CD4-positive, alpha-beta T cell treated with Interleukin-4 for 1 hour (primary cell): ENCODE measurements at regions not wholly inside any gene's neighbourhood (a gene's known extent, or its start where the extent isn't known, plus 50 kb on each side); places are given as distances from the start of the nearest gene placed in this dataset.
A peak's percentile ranks its signal among the peaks of the same experiment; 100 is the strongest.

Experiments
- DNase-seq, 2 donors: peaks; one replicate each; pipeline ENCODE4 v3.0.0-alpha.2; 2020 to 2022

DNA sequence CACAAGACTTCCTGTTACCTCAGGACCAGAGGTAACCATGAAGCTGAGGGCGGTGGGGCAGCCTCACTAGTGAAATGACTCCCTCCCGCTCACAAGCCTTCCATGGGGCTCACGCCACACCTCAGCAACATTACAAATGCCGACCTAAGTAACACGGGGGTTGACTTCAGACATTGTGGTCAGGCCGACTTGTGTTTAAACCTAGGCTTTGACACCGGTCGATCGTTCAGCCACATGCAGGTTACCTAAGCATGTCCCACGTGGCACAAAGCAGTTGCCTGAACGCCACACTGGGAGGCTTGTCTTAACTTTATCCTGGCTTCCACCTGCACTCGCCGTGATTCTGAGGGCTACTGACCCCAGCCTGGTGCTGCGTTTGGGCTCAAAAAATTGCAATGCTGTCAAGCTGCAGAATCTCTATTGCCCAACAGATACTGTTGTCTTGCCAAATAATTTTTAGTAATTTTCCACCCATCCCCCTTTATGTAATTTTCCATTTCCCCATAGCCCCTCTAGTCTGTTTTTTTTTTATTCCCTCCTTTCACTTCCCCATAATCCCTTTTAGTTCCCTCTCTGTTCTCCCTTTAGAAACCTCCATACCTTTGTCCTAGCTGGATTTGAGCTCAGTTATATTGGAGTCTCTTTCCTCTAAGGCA, 158.6 kb upstream of the RGMA start:
- no peak for DNase-seq

DNA sequence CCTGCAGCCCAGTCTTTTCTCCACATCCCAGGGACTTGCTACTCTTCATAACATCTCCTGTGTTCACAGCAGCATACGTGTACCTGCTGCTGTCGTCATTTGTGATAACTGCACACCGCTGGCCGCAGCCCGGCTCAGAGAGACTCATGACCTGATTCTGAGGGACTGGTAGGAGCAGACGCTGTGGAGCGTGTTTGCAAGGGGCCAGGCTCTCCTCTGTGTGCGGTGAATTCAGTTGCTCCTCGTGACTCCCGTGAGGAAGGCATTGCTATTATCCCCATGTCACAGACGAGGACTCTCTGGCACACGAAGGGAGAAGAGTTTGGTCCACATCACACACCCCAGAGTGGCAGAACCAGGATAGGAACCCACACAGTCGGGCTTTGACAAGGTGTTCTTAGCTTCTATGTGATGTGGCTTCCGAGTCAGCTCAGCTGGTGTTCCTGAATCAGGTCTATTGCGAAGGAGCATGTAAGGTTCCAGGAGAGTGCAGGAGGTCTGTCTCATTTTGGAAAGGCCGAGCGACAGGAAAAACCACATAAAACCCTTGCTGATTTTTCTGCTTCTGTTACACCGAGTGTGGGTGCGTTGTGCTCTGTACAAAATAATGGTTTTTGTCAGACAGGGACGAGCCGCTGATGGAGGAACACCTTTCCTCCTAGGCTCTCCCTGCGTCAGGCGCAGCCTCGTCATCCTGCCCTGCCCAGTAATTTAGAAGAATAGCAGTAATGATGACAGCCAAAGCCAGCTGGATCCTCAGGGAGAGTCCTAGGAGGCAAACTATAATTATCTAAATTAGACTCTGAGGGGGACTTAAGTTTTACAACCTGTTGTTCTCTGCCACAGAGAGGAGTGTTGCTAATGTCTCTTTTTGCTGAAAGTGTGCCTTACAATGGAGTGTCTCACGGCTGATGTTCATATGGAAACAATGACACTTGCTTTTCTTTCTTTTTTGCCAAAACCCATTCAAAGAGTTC, 157.5 kb upstream of the RGMA start:
- no peak for DNase-seq

DNA sequence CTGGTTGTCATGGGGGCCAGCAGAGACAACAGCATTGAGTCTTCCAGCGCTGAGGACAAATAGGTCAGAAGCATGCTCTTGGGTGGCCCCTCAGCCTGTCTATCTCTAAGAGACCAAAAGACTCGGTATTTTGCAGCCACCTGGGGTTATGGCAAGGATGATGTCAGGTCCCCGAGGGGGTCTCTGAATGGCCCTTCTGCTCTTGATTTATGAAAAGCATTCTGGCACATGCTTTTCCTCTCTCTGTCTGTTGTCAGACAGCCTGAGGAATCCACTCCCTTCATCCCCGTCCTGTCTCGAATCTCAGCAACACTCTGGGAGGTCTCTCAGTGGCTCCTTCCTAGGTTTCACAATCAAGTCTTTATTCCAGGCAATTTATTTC, 156.6 kb upstream of the RGMA start:
- DNase-seq, result no peak

DNA sequence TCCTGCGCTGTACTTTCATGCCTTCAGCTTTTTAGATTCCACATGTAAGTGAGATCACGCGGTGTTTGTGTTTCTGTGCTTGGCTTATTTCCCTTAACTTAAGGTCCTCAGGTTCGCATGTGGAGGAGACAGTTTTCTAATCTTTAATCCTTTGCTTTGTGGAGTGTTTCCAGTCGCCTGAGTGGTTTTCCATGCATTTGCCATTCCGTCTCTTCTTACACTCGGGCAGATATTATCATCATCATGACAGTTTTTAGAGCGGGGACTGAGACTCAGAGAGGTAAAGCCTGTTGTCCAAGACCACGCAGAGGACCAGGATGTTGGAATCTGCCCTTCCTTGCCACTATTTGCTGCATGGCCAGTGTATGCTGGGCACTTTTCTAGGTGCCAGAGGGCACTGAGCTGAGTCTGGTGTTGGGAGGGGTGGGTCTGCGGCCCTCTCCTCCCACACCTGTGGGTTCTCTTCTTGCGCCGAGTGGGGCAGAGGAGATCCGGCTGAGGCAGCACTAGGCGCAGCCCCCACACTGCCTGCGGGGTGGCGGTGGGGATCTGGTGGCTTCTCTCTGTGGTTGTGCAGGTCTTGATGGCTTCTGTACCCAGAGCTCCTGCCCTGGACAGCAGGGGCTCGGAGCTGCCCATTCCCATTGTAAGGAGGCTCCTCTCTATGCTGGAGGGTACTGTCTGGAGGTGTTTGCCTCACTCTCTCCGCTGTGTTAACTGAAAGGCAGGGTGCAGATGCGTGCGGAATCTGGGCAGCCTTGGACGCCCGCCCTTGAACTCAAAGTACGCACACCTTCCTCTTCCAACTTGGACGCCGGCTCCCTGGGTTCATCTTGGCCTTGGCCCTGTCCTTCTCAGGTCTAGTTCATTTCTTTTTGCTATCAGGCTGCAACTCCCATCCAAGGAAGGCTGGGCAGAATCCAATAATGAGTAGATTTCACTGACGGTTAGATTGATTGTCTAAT, 156.0 kb upstream of the RGMA start:
- DNase-seq, result no peak

DNA sequence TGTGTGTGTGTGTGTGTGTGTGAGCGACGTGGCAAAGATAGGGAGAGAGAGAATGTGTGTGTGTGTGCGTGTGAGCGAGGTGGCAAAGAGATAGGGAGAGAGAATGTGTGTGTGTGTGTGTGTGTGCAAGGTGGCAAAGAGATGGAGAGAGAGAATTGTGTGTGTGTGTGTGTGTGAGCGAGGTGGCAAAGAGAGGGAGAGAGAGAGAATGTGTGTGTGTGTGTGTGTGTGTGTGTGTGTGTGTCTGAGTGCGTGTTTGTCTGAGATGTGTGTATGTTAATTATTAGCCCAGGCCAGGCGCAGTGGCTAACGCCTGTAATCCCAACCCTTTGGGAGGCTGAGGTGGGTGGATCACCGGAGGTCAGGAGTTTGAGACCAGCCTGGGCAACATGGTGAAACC, 154.6 kb upstream of the RGMA start:
- DNase-seq, result no peak

DNA sequence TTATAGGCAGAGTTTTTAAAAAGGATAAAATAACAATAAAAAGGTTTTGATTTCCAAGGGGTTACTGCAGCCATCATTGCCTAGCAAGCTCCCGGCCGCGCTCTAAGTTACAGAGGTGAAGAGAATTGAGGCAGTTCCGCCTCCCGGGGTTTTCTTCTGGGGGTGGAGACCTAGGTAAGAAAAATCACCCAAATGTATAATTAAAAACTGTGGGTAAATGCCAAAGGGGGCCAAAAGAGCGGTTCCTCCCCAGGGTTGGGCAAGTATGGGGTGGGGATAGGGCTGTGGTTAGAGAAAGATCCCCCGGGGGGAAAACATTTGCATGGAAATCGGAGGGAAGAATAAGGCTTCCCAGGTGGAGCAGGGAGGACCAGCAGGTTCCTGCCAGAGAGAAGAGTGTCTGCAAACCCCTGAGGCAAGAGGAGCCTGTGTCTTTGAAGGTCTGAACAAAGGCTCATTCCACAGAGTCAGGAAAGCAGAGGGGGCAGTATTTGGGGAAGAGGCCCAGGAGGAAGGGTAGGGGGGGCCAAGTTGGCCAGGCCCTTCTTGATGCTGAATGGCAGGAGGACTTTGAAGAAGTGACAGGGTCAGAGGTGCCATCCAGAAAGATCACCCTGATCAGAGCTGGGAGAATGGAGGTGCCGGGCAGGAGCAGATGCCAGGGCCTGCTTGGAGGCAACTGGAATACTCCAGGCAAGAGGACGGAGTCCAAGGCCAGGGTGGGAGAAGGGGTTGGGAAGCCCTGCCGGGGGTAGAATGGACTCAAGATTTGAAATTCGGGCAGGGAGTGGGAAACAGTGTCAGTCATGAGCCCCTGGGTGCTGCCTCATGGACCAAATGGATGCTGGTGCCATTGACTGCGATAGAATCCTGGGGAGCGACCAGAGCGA, 152.9 kb upstream of the RGMA start:
- no peak for DNase-seq

DNA sequence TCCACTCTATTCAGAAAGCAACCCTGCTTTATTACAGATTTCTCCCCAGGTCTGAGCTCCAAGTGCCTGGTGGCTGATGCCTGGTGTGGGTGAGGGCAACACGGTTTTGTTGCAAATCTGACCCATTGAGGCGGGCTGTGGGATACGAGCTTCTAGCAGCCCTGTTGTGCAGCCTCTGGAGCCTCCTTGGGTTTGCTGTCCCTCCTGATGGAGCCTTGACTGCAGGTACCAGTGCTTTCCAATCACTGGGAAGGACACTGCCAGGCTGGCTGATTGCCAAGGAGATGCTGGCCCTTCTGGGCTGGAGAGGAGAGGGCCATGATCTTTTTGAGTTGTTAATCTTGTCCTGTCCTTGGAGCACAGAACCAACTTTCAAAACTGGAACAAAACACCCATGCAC, 151.0 kb upstream of the RGMA start:
- no peak for DNase-seq

DNA sequence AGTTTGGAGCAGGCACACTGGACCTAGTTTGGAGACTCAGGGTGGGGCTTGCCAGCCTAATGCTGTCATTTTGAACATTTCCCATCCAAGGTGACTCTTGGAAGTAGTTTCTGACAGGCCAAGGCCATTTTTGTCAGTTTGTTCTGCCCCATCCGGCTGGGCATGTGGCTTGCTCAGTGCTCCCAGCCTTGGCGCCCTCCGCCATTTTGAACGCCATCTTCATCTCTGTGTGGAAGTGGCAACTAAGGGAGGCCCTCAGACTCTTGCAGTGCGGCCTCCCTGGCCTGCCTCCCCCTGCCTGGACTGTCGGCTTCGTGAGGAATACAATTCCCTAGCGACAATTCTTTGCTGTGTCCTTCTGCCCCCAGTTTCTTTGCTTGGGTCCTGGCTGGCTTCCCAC, 150.6 kb upstream of the RGMA start:
- DNase-seq, result no peak

DNA sequence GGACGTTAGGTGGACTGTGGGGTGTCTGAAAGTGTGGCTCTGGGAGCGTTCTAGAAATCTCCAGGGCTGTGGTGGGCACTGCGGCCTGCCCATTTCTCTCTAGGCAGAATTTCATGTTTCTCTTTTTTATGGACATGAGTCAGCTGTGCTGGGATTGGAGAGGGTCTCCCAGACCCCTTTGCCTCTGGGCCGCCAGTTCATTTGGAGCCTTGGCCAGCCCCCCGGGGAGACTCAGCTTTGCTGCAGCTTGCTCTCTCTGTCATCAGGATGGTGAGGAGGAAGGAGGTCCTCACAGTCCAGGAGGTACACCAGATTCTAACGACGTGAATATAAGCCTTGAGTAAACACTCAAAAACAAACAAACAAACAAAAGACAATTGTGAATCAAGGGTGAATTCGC, 149.6 kb upstream of the RGMA start:
- no peak for DNase-seq

DNA sequence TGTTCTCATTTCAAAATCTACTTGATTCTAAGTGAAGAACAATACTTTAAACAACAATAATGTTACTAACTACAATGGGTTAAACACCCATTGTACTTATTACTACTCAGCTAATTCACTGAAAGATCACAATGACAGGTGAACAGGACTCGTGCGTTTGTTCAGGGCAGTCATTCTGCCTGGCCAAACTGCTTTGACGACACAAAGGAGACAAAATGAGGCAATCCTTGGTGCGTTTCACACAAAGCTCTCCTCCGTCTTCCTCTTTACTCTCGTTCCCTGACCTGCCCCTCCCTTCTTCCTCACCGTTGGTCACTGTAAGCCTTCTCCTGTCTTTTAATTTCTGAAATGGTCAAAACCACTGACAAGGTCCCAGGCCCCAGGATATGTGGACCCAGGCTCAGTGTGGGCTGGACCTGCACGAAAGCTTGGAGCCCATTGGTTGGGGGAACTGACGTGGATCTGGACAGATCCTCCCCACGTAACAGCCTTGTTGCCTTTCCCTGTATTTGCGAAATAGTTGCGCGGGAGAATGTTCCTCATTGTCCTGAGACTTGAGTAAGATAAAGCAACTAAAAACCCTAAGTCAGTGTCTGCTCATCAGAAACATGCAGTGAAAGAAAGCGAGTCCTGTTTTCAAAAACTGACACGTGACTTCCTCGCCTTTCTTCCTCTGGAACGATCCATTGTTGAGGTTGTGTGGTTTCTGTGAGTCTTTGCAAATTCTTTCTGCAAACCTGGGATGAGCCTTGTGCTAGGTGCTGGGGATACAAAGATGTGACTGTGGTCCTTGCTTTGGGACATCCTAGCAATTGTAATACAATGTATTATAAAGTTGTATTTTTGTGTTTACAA, 147.1 kb upstream of the RGMA start:
- DNase-seq, result peak in 1 of 2 donors; percentile 73

DNA sequence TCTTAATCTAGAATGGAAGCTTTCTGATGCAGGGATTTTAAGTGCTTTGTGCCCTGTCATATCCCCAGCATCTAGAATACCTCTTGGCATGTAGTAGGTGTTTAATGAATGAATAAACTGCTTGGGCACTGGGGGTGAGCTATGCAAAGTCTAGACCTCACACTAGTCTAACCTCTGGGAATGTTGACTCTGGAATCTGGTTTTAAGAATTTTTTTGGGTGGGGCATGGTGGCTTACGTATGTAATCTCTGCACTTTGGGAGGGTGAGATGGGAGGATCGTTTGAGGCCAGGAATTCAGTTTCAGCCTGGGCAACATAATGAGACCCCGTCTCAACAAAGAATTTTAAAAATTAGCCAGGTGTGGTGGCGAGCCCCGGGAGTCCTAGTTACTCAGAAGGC, 146.3 kb upstream of the RGMA start:
- DNase-seq, result no peak

DNA sequence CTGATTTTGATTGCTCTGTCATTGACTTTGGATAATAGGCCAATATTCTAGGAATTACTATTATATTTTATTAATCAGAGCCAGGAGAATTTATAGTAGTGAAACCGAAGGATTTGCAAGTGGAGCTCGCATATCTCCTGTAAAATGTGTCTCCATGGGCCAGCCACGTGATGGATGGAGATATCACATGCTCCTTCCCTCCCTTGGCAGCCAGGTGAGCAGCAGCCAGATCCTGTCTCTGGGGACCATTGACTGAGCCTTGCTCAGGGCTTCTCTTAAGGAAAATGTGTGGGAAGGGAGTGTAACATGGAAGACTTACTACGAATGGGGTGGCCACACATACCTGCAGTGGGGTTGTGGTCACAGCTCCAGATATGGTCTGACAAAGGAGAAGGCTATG, 144.7 kb upstream of the RGMA start:
- no peak for DNase-seq

DNA sequence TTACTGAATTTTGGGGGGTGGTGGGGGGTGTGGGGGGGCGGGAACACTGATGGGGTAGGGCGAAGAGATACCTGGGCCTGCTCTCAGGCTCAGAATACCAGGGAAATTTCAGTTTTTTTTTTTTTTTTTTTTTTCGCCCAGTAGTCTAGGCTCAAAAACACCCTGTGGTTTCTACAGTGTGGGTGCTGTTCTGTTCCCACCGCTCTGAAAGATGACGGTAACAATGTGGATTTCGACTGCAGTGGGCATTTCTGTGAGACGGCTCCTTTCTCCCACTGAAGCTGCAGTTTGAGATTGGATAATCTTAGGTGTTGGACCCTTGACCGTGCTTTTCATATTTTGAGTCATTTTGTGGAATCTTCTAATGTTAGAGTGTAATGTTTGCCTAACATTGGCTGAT, 143.8 kb upstream of the RGMA start:
- DNase-seq, result no peak

DNA sequence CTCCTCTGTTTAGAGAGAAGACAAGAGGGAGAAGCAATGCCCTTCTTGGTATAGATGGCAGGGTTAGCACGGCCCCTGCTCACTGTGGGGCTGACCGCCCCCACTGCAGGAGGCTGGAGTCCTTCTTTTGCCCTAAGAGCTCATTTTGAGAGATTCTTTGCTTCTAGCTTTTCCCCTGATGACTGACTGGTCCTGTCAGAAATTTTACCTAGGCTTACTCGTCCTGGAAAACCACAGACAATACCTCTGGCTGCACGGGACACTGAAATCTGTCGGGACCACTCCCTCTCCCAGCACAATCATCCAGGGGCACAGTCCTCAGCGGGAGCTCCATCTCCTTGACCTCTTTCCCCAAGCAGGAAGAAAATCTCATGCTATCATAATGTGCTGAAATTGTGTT, 143.0 kb upstream of the RGMA start:
- DNase-seq, result no peak

DNA sequence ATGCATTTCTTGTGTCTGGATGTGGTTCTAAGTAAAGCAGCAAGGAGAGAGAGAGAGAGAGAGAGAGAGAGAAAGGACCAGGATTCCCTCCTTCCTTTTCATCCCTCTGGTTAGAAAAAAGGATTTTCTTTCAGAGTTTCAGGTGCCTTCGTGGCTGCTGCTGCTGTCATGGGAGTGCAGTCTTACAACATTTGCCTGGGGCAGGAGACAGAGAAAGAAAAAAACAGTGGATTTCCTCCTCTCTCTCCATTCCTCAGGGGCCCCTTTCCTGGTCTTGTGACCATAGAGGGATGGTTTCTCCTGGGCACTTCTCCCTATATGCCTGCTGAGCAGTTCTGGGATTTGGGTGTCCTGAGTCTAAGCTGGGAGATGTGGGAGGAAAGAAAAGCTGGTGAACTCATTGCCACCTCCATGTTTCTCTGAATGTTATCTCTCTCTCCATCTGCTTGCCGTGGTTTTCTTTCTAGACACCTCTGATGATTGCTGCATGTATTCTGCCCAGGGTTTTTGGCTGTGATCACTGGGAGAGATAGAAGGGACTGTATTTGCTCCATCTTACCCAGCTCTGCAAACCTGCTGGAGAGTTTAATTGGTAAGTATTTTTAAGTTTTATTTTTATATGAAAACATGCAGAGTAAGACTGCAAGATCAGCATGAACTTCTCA, 142.4 kb upstream of the RGMA start:
- no peak for DNase-seq

DNA sequence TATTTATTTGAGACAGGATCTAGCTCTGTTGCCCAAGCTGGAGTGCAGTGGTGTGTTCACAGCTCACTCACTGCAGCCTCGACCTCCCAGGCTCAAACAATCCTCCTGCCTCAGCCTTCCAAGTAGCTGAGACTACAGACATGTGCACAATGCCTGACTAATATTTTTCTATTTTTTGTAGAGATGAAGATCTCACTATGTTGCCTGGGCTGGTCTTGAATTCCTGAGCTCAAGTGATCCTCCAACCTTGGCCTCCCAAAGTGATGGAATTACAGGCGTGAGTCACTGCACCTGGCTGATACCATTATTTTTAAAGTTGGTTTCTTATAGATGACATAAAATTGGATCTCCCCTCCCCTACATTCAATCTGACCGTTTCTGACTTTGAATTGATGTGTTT, 139.5 kb upstream of the RGMA start:
- DNase-seq, result no peak

DNA sequence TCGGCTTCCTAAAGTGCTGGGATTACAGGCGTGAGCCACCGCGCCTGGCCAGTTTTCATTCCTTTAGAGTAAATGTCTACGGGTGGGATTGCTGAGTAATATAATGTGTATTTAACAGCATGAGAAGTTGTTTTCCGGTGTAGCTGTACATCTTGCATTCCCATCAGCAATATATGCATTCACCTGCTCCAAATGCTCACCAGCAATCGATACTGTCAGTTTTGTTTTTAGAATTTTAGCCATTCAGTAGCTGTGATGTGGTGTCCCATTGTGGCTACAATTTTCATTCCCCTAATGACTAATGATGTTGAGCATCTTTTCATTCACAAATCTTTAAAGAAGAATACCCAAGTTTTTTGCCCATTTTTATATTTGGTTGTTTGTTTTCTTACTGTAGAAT, 134.8 kb upstream of the RGMA start:
- no peak for DNase-seq

DNA sequence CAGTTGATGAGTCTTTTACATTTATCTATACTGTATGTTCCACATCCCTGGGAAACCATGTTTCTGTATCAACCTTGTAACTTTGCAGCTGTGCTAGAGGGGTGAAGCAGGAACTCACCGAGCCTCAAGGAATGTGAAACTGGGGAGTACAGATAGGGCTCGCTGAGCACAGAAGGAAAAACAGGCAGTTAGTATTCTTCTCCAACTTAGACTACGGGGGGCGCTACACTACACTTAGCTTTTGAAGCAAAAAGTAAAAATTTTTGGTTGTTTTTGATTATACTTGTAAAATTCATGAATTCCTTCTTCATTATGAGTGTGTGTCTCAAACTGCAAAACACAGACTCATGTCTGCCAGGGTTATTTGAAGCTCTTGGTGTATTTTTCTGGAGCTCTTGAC, 132.7 kb upstream of the RGMA start:
- no peak for DNase-seq

DNA sequence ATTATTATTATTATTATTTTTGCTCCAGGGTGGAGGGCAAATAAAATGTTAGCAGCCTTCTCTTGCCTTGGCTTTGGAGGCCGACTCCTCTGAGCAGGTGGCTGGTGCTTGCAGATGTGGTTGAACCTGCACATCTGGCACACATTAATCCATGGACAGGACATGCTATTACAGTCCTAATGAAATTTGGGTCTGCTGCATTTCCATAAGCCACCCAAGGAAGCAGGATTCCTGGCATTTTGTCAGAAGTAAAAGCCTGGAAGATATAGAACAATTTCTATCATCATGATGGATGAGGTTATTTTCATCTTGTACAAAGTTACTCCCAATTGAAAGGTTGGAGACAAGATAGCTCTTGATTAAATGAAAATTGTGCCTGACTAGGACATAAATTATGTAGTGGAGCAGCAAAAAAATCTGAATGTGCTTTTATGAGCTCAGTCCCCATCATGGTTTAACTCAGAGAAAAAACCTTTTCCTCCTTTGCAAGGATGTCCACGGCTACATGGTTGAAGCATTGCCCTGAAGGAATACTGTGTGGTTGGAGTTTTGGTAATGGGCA, 130.9 kb upstream of the RGMA start:
- DNase-seq, result no peak

DNA sequence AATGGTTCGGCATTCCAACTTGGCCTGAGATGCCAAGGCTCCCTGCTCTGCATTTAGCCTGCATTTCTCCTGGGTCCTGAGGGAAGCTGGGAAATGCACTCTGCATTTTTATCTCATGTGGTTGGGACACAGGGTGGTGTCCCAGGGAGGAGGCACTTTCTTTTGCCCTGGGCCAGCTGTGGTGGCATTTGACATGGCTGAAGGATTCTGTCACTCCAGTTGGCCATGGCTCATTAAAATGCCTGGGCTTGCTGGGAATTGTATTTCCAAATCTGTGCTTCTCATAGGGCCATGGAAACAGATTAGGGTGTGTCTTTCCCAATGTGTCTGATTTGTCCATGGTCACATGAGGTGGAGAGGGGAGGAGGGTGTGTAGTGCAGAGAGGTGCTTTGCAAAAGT, 128.3 kb upstream of the RGMA start:
- no peak for DNase-seq
